ENCODE measurements at regions not wholly inside any gene's neighbourhood (a gene's known extent, or its start where the extent isn't known, plus 50 kb on each side); places are given as distances from the start of the nearest gene placed in this dataset.

GRCh38 chr4:148823419-148823769, 381.2 kb upstream of the NR3C2 start:
- TF ChIP-seq CREB5 (CRISPR knock-in tag; IDR thresholded peaks at IDR 0.05; ENCODE audit: low read depth) = no peak
- TF ChIP-seq TOX (CRISPR knock-in tag; IDR thresholded peaks at IDR 0.05; ENCODE audit: borderline replicate concordance) = no peak
- no peak for TF ChIP-seq ISL1 (CRISPR knock-in tag; IDR thresholded peaks at IDR 0.05)
- TF ChIP-seq ZNF565 (CRISPR knock-in tag; conservative IDR thresholded peaks at IDR 0.05; ENCODE audit: low read depth) = no peak
- no peak for TF ChIP-seq PATZ1 (CRISPR knock-in tag; IDR thresholded peaks at IDR 0.05; ENCODE audit: borderline replicate concordance)
- no peak for TF ChIP-seq CSRNP3 (CRISPR knock-in tag; IDR thresholded peaks at IDR 0.05)
- no peak for TF ChIP-seq TCF4 (CRISPR knock-in tag; IDR thresholded peaks at IDR 0.05; ENCODE audit: borderline replicate concordance)
- TF ChIP-seq GLIS3 (CRISPR knock-in tag; IDR thresholded peaks at IDR 0.05) = no peak
- no peak for TF ChIP-seq SNAI2 (CRISPR knock-in tag; IDR thresholded peaks at IDR 0.05)
- TF ChIP-seq ZC3H10 (CRISPR knock-in tag; IDR thresholded peaks at IDR 0.05) = no peak
- no peak for TF ChIP-seq CSDC2 (CRISPR knock-in tag; IDR thresholded peaks at IDR 0.05)
- TF ChIP-seq PPARA (CRISPR knock-in tag; IDR thresholded peaks at IDR 0.05; ENCODE audit: borderline replicate concordance) = no peak
- no peak for TF ChIP-seq ESRRG (CRISPR knock-in tag; IDR thresholded peaks at IDR 0.05)
- TF ChIP-seq ZNF8 (CRISPR knock-in tag; IDR thresholded peaks at IDR 0.05) = no peak
- no peak for TF ChIP-seq ZFP30 (CRISPR knock-in tag; IDR thresholded peaks at IDR 0.05)
- no peak for TF ChIP-seq ZFP3 (CRISPR knock-in tag; IDR thresholded peaks at IDR 0.05)
- no peak for ATAC-seq

- TF ChIP-seq POU6F1 (CRISPR knock-in tag; IDR thresholded peaks at IDR 0.05; ENCODE audit: borderline replicate concordance, low read depth) (no peak), CSDC2 (CRISPR knock-in tag; IDR thresholded peaks at IDR 0.05) (no peak), CREB5 (CRISPR knock-in tag; IDR thresholded peaks at IDR 0.05; ENCODE audit: low read depth) (no peak), BACH2 (CRISPR knock-in tag; IDR thresholded peaks at IDR 0.05; ENCODE audit: borderline replicate concordance) (no peak), TOX (CRISPR knock-in tag; IDR thresholded peaks at IDR 0.05; ENCODE audit: borderline replicate concordance) (no peak), RARB (CRISPR knock-in tag; IDR thresholded peaks at IDR 0.05) (no peak), ZNF70 (CRISPR knock-in tag; IDR thresholded peaks at IDR 0.05) (no peak), ZNF565 (CRISPR knock-in tag; conservative IDR thresholded peaks at IDR 0.05; ENCODE audit: low read depth) (no peak)
- ATAC-seq = no peak
These were observed 380.6 kb upstream of the NR3C2 start for GRCh38 chr4:148822572-148823418.

GRCh38 chr4:148814030-148814429, 371.8 kb upstream of the NR3C2 start:
- no peak for ATAC-seq
- TF ChIP-seq TOX (CRISPR knock-in tag; IDR thresholded peaks at IDR 0.05; ENCODE audit: borderline replicate concordance) (no peak), BACH2 (CRISPR knock-in tag; IDR thresholded peaks at IDR 0.05; ENCODE audit: borderline replicate concordance) (no peak), PATZ1 (CRISPR knock-in tag; IDR thresholded peaks at IDR 0.05; ENCODE audit: borderline replicate concordance) (no peak), CSRNP3 (CRISPR knock-in tag; IDR thresholded peaks at IDR 0.05) (no peak), POU6F1 (CRISPR knock-in tag; IDR thresholded peaks at IDR 0.05; ENCODE audit: borderline replicate concordance, low read depth) (no peak), ESRRG (CRISPR knock-in tag; IDR thresholded peaks at IDR 0.05) (no peak), ARNTL (CRISPR knock-in tag; IDR thresholded peaks at IDR 0.05; ENCODE audit: borderline replicate concordance, low read depth) (no peak), SNAI2 (CRISPR knock-in tag; IDR thresholded peaks at IDR 0.05) (no peak), ZNF8 (CRISPR knock-in tag; IDR thresholded peaks at IDR 0.05) (no peak), TCF4 (CRISPR knock-in tag; IDR thresholded peaks at IDR 0.05; ENCODE audit: borderline replicate concordance) (no peak), ZNF565 (CRISPR knock-in tag; conservative IDR thresholded peaks at IDR 0.05; ENCODE audit: low read depth) (no peak), GLIS3 (CRISPR knock-in tag; IDR thresholded peaks at IDR 0.05) (no peak), ZFP3 (CRISPR knock-in tag; IDR thresholded peaks at IDR 0.05) (no peak)
